SW480 (cell line): ENCODE measurements at regions not wholly inside any gene's neighbourhood (a gene's known extent, or its start where the extent isn't known, plus 50 kb on each side); places are given as distances from the start of the nearest gene placed in this dataset.
"Not testable (repeated sequence)": the region's sequence is repeated elsewhere in the genome, so short reads cannot be mapped to it uniquely, and the experiment has no call there.

Experiments
- DNase-seq: peaks from one replicate; pipeline ENCODE4 v3.0.0-alpha.2; 2016; ENCODE audit warnings: low spot score

DNA sequence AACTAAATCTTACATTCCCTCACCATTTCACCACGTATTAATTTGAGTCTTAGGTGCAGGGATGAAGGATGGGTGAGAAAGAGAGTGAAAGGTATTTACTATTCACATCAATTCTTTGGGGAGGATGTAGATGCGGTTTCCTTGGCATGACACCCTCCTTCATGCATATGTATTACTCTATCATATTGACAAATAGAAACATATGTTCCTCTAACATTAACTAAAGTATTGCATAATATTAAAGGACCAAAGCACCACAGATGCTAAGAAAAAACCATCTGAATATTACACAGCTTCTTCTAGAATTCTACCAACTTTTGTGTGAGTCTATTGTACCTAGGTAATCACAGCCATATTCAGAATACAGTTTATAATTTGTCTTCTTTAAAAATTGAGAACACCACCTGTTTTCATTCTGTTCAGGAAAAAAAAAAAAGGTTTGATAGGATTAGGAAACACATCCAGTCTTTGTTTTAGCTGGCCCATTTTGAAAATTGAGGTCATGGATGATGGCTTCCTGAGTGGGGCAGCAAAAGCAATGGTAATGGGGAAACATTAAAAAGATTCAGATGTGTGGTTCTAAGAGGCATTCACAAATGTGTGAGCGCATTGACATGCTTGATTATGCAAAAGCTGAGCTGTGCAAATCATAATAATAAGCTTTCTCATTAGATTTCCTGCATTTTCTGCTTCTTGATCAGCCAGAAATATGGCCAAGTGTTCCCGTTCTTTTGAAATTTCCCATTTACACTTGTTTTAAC, 1011.5 kb upstream of the NUDT12 start:
- DNase-seq = no peak

DNA sequence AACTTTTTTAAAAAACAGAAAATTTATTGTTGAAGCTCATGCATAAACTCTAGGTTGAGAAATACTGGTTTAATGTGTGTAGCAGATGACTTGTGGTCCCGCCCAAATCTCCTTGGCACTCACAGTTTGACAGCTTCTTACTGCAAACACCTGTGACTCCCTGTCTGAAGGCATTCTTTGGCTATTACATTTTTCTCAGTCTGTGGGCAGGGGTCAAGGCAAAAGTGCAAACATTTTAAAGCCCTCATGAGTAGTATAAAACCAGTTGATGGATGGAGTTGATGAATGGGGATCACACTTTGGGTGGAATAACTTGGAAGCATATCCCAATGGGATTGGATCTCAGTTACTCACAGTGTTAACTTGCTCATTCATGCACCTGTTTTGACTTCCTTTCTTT, 1007.0 kb upstream of the NUDT12 start:
- DNase-seq = no peak

DNA sequence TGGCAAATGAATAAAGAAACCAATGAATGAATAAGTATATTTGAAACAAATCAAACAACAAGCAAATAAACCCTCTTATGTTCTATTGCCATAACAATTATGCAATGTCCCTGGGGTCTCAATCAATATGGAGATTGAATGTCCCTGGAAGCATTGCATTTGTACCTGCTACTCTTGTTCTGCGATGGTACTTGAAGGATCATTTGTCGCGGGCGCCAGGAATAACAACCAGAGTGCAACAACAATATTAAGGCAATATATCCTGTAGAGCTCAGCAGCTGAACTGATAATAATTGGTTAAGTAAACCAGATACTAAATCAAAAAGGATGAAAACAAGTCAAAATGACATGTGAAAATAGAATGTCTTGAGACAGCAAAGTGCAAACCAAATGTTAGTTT, 1001.9 kb upstream of the NUDT12 start:
- no peak for DNase-seq

DNA sequence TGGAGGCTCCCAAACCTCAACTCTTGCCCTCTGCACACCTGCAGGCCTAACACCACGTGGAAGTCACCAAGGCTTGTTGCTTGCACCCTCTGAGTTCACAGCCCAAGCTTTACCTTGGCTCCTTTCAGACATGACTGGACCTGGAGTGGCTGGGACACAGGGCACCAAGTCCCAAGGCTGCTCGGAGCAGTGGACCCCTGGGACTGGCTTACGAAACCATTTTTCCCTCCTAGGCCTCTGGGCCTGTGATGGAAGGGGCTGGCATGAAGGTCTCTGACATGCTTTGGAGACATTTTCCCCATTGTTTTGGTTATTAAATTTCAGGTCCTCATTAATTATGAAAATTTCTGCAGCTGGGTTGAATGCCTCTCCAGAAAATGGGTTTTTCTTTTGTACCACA, 994.4 kb upstream of the NUDT12 start:
- no peak for DNase-seq

DNA sequence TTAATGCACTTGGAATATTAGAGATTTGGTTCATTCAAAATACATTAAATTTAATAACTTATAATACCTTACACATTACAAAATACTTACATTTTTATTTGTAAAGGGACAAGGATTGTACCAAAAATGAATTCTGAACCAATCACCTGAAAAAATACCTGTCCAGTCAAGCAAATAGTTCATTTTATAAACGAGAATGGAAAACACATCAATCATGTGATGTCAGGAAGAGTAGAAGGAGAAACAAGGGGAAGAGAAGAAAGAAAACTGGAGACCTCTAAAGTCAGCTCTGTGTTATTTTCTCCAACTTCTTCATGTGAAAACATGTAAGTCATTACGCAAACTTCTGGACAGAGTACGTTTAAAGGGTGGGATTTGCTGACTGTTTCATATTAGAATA, 989.0 kb upstream of the NUDT12 start:
- DNase-seq = no peak

DNA sequence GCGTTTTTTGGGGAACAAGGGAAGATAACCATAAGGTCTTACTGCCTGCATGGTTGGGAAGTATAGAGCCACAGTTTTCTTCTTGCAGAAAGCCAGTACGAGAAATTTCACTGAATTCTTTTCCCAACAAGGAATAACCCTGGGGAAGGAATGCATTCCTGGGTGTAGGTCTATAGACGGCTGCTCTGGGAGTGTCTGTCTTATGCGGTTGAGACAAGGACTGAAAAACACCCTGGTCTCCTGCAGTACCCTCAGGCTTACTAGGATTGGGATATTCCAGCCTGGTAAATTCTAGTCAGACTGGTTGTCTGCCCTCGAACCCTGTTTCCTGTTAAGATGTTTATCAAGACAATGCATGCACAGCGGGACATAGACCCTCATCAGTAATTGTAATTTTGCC, 984.3 kb upstream of the NUDT12 start:
- DNase-seq = not testable (repeated sequence)

DNA sequence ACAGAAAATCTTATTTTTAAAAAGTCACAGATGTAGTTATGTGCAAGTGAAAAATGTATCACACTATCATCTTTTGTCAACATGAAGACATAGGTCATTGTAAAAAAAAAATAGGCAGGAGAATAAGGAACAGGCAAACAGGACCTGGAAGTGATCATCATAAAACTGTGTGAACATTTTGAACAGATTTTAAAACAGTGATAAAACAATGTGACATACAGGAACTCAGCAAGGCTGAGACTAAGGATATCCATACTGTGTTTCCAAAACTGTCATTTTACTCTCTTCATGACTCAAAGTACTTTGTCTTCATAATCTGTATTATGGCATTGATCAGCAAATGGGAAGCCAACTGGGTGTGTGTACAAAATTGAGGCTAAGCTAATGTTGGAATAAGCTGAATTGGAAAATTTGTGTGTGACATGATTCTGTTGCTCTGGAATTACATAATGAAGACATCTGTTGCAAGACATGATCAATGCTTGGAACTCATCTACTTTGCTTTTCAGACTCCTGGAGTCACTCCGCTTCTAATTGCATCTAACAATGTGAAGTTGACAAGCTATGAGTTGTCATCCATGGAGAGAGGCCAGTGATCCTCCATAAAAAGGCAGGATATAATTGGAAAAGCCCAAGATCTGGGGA, 978.7 kb upstream of the NUDT12 start:
- DNase-seq = no peak

DNA sequence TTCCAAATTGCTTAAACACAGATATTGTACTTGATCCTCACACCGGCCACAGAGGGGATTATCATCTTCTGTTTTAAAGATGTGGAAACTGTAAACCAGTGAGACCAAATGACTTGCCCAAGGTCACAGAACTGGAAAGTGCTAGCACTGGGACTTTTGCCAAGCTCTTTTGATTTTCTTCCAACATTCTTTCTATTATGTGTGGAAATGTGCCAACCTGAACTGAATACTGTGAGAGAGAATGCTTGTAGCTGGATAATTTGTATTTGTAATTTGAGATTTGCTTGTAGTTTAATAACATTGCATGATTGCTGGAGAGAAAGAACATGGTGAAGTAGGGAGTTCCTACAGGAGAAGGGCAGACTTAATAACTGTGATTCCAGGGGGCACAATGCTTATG, 977.9 kb upstream of the NUDT12 start:
- DNase-seq = no peak

DNA sequence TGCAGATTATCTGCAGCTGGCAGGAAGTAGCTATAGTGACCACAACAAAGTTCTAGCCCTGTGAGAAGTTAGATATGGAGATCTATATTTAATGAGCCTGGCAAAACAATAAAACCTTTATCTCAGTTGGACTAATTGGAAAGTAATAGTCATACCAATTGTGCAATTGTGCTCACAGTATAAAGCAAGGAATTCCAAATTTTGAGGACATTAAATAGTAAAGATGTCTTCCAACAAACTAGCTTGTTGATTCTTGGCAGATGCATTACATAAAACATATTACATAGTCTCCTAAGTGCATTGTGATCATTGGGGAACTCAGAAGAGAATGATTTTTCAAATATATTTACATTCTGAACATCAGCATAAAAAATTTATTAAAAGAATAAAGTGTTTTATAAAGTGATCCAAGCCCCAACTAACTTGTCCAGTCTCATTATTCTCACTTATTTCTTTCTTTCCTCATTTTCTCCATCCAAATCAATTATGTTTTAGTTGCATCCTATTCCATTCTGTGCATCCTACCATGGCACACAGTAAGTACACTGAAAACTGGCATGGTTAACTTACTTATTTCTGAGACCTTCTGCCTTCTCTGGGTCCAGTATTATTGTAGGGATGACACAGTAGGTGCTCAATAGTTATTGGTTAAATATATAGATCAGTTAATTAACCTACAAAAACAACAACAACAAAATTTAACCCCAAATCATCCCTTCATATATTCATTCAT, 977.2 kb upstream of the NUDT12 start:
- DNase-seq = no peak

DNA sequence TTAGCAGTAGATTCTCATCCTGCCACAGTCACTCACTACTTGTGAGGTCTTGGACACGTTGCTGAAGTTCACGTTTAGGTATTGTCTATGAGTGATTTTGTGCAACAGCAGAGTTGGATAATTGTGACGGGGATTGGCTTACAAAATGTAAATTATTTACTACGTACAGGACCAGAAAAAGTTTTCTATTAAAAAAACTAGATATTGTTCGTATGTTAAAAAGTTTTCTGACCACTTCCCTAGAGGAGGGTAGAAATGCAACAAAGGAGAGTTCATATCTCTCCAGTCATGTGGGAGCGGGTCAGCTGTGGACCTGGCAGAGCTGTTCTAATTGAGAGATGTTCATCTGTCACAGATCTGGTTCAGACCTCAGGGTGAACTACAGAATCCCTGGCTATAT, 976.1 kb upstream of the NUDT12 start:
- no peak for DNase-seq

DNA sequence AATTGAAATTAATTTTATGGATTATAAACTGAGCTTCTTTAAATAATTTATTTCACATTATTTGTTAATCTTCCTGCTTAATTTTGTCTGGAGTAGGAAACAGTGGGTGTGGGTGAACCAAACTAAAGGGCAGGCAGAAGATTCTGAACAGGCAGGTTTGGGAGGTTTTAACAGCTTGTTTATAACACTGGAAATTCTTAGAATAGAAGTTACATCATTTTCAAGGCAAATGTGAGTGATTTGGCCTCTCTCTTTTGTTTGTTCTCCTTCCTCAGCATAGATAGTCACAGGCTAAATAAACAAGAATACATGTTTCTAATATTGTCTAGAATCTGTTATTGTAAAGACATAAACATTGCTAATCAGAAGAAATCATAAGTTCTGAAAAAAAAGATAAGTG, 970.9 kb upstream of the NUDT12 start:
- no peak for DNase-seq

DNA sequence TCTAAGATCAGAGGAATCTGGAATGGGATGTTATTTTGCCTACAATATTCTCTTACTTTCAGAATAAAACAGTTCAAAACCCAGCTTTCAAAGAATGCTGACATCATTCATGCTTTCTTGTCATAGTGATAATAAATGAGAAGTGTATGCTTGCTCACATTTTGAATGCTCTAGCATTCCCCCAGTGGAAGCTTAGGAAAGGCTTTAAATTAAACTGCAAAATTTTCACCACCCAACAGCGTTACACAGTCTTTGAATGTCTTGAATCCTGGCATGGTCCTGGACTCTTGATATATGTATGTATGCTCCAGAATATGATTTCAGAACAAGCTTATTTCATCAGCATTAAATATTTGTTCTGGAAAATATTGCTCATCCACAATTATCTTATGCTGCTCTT, 964.3 kb upstream of the NUDT12 start:
- DNase-seq = no peak

DNA sequence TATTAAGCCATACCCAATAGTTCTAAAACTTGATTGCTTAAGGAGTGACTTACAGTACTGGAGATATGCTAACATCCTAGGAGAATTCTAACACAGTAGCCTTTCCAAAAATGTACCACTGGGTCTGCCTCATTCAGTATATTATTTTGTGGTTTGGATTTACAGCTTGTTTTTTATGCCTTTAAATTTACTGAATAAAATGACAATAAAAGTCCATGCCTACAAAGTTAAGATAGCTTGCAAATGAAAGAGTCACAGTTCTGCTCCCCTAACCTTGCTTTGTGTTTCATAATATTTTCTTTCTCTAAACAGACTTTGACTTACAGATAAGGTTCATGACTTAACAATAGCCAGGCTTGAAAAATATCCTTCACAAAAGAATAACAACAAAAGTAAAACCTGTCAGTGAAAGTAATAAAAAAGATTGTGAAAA, 951.1 kb upstream of the NUDT12 start:
- DNase-seq = no peak

DNA sequence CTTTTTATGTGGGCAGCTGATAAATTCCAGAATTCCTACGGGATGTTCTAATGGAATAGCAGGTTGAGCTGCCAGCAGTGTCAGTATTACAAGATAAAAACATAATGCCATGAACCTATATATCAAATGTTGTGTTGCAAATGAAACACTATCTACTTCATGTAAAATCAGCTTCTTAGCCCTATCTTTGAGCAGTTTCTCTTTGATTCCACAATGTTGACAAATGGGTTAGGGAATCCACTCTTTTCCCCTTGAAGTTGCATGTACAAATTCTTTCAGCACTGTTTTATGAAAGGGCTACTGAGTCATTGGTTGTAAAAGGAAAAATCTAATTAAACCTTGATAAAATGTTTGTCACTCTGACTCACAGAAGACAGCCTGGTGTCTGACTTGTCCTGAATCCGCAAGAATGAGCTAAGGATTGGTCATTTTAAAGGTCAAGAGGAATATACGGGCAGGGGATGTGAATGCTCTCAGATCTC, 950.6 kb upstream of the NUDT12 start:
- peak; percentile 5 for DNase-seq

DNA sequence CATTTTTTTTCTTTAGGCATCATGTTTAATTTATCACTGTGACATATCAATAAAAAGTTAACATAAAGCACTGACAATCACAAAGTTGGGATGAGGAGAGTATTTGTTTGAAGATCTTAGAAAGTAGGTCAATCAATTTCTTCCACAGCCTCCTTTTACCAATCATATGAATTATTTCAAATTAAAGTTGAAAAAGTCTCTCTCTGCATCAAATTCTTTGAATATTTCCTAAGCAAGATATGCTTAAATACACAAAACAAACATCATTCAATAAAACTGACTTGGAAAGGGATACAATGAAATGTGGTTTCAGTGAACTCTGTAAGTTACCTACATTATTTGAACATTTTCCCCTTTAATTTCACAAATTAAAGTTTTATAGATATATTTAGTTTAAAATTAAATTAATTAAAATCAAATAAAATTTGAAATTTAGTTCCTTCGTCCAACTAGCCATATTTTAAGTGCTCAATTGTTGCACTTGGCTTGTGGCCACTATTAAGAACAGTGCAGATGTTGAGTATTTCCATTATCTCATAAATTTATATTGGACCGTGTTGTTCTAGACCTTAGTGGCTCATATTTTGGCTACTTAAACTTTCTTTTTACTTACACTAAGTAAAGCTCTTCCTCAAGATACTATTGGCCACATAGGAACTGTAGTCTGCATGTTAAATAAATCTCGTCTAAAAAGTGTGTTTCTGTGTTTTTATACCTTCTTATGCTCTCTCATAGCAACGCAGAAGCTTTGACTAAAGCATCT, 949.7 kb upstream of the NUDT12 start:
- no peak for DNase-seq

DNA sequence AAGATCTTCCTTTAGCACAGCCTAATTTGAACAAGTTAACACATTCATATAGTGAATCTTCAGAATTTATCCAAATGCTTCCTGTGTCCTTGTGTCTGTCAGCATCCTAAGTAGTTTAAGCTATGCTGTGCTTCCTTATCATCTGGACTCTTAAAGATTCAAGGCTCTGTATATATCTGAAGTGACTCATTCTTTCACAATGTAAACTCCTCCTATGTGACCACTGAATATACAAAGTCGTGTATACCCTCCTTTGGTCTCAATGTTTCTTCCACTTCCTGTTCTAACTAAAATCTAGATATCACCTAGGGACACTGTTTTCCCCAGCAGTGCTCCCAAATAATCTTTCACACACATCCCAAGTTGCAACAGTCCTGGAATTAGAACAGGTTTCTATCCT, 935.7 kb upstream of the NUDT12 start:
- no peak for DNase-seq

DNA sequence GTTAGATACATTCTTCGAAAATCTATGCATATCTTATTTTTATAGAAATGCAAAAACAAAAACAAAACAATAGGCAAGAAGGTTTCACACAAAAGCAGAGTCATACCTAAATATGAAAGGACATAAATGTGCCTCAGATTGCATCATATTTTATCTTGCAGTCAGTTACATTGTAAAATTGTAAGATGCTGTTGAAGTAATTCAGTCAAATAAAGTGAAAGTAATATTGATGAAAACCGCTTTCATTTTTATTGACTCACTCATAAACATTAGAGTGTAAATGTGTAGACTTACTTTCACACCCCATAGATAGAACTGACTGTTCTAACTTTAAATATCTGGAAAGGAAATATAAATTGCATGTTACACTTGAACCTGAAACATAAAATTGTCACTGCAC, 931.5 kb upstream of the NUDT12 start:
- DNase-seq = no peak

DNA sequence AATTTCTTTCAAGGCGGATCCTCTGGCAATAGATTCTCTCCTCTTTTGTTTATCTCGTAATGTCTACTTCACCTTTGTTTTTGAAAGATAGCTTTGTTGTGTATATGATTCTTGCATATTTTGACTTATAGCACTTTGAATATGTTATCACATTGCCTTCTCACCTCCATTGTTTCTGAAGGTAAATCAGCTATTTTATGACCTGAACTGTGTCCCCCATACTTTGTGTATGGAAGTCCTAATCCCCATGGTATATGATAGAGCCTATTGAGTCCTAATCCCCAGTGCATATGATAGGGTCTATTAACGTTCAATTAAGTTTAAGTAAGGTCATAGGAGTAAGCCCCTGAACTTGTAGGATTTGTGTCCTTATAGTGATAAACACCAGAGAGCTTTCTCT, 910.2 kb upstream of the NUDT12 start:
- no peak for DNase-seq

DNA sequence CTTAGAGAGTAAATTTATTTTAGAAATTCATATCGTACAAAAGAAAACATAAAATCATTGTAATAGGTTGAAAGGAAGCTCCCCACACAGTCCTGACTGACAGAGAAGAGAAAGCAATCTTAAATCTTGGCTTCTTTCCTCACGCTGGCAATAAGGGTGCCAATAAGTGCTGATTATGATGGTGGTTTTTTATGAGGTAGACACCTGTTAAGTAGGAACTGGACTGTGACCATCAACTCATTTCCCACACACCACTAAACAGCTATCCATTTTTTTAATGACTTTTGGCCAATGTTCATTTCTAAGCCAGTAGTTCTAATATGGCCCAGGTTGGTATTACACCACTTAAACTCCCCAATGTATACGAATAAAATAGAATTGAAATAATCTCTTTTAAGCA, 893.5 kb upstream of the NUDT12 start:
- DNase-seq = no peak

DNA sequence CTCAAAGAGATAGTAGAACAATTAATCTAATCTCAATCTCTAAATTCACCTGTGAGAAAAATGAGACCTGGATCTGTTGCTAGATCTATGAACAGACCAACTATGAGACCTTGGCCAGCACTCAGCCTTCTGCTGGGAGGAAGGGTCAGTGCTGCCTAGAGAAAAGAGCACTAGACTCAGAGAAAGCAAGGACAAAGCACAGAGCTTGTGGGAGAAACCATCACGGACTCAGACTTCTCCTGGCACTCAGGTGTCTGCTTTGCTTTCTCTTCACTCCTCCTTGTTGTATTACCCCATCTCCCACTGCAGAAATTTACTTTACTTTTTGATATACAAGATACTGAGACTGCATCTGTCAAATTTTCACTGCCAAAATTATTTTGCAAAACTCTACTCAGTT, 890.0 kb upstream of the NUDT12 start:
- DNase-seq = no peak

DNA sequence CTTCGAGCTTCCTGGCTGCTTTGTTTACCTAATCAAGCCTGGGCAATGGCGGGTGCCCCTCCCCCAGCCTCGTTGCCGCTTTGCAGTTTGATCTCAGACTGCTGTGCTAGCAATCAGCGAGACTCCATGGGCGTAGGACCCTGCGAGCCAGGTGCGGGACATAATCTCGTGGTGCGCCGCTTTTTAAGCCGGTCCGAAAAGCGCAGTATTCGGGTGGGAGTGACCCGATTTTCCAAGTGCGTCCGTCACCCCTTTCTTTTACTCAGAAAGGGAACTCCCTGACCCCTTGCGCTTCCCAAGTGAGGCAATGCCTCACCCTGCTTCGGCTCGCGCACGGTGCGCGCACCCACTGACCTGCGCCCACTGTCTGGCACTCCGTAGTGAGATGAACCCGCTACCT, 889.3 kb upstream of the NUDT12 start:
- not testable (repeated sequence) for DNase-seq

DNA sequence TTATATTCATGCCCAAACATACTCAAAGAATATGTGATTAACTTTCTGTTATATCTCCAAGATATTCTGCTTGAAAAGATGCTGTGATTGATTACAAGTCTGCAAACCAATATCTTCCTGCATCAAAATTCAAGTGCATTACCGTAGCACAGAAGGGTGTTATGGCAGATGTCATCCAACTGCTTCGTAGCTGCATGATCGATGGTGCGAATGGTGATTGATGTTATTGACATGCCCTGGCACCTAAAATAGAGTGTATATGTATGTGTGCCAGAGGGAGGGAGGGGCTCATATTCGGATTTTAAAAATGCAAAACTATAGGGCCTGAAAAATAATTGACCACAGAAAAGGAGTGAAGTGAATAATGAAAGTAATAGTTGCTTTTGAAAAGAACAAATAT, 882.1 kb upstream of the NUDT12 start:
- no peak for DNase-seq
